ENCODE measurements at regions not wholly inside any gene's neighbourhood (a gene's known extent, or its start where the extent isn't known, plus 50 kb on each side); places are given as distances from the start of the nearest gene placed in this dataset.
"Not testable (repeated sequence)": the region's sequence is repeated elsewhere in the genome, so short reads cannot be mapped to it uniquely, and the experiment has no call there.

- DNase-seq (ENCODE audit: low read depth): no peak
These were observed 573.0 kb upstream of the ATXN7L3B start for GRCh38 chr12:73964641-73965040.

- DNase-seq (ENCODE audit: low read depth): no peak
These were observed 564.1 kb upstream of the ATXN7L3B start for GRCh38 chr12:73973486-73973885.

GRCh38 chr12:73984552-73984951 lies 553.1 kb upstream of the ATXN7L3B start:
- DNase-seq (ENCODE audit: low read depth): no peak

GRCh38 chr12:73991138-73991537 lies 546.5 kb upstream of the ATXN7L3B start:
- no peak for DNase-seq (ENCODE audit: low read depth)

- DNase-seq (ENCODE audit: low read depth): no peak
These were observed 538.7 kb upstream of the ATXN7L3B start for GRCh38 chr12:73998894-73999293.

- DNase-seq (ENCODE audit: low read depth): no peak
These were observed 522.5 kb upstream of the ATXN7L3B start for GRCh38 chr12:74015118-74015517.

- DNase-seq (ENCODE audit: low read depth): not testable (repeated sequence)
These were observed 521.3 kb upstream of the ATXN7L3B start for GRCh38 chr12:74016324-74016723.

- DNase-seq (ENCODE audit: low read depth): no peak
These were observed 518.8 kb upstream of the ATXN7L3B start for GRCh38 chr12:74018849-74019248.

- peak; percentile 8 for DNase-seq (ENCODE audit: low read depth)
These were observed 515.7 kb upstream of the ATXN7L3B start for GRCh38 chr12:74021937-74022336.

- no peak for DNase-seq (ENCODE audit: low read depth)
These were observed 506.6 kb upstream of the ATXN7L3B start for GRCh38 chr12:74031045-74031444.

GRCh38 chr12:74033531-74033930 lies 504.1 kb upstream of the ATXN7L3B start:
- DNase-seq (ENCODE audit: low read depth): no peak

GRCh38 chr12:74039138-74039537 lies 498.5 kb upstream of the ATXN7L3B start:
- DNase-seq (ENCODE audit: low read depth): not testable (repeated sequence)

- peak; percentile 19 for DNase-seq (ENCODE audit: low read depth)
These were observed 494.3 kb upstream of the ATXN7L3B start for GRCh38 chr12:74043343-74043742.

- DNase-seq (ENCODE audit: low read depth): no peak
These were observed 488.3 kb upstream of the ATXN7L3B start for GRCh38 chr12:74049348-74049747.

- DNase-seq (ENCODE audit: low read depth): no peak
These were observed 485.8 kb upstream of the ATXN7L3B start for GRCh38 chr12:74051848-74052247.

- no peak for DNase-seq (ENCODE audit: low read depth)
These were observed 471.2 kb upstream of the ATXN7L3B start for GRCh38 chr12:74066476-74066875.

- no peak for DNase-seq (ENCODE audit: low read depth)
These were observed 466.5 kb upstream of the ATXN7L3B start for GRCh38 chr12:74071182-74071581.

GRCh38 chr12:74076918-74077317 lies 460.7 kb upstream of the ATXN7L3B start:
- no peak for DNase-seq (ENCODE audit: low read depth)

GRCh38 chr12:74105434-74105833 lies 432.2 kb upstream of the ATXN7L3B start:
- no peak for DNase-seq (ENCODE audit: low read depth)

- DNase-seq (ENCODE audit: low read depth): no peak
These were observed 428.9 kb upstream of the ATXN7L3B start for GRCh38 chr12:74108729-74109128.

- no peak for DNase-seq (ENCODE audit: low read depth)
These were observed 425.8 kb upstream of the ATXN7L3B start for GRCh38 chr12:74111688-74112360.

GRCh38 chr12:74119811-74120362 lies 417.7 kb upstream of the ATXN7L3B start:
- DNase-seq (ENCODE audit: low read depth): no peak

- no peak for DNase-seq (ENCODE audit: low read depth)
These were observed 417.0 kb upstream of the ATXN7L3B start for GRCh38 chr12:74120644-74121043.

GRCh38 chr12:74129702-74130101 lies 407.9 kb upstream of the ATXN7L3B start:
- no peak for DNase-seq (ENCODE audit: low read depth)
